Jurkat, Clone E6-1 (cell line): ENCODE measurements at regions not wholly inside any gene's neighbourhood (a gene's known extent, or its start where the extent isn't known, plus 50 kb on each side); places are given as distances from the start of the nearest gene placed in this dataset.

ENCODE experiments used
- DNase-seq: peaks from one replicate; pipeline ENCODE4 v3.0.0-alpha.2; 2011; ENCODE audit warnings: low read depth, low spot score
- H3K4me3 ChIP-seq: 2 replicates; pipeline ENCODE4 v1.5.1; 2011; ENCODE audit warnings: mild to moderate bottlenecking, low read length, control low read depth, moderate library complexity

DNA sequence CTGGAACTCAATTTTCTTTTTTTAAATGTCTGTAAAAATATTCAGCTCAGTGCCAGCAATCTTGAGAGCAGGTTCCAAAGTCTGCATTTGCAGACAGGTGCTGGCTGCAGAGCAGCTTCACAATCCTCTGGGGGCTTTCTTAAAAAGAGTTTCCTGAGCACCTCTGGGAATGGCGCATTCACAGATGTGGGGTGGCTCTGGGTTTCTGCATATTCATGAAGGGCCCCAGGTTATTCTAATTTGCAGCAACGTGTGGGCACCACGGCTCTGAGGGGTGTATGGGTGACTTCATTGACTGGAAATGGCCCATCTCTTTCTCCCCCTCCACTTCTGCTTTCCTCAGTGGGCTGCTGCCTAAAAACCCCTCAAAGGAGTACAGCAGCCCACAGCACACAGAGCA, 225.0 kb upstream of the APCDD1 start:
- DNase-seq, result no peak
- H3K4me3 ChIP-seq, result no peak overlapping the region

DNA sequence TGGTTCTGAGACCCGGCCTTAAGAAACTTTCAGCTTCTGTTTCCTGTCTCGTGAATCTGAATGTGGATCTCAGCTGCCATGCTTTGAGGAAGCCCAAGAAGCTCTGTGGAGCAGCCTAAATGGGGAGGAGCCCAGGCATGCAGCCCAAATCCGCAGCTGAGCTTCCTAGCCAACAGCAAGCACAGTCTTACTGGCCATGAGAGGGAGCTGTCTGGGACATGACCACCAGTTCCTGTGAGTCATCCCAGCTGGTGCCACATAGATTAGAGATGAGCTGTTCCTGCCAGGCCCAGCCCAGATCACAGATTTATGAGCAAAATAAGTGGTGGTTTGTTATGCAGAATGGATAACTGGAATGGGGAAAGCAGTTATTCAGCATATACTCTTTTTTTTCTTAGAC, 224.4 kb upstream of the APCDD1 start:
- H3K4me3 ChIP-seq, result no peak overlapping the region
- no peak for DNase-seq

DNA sequence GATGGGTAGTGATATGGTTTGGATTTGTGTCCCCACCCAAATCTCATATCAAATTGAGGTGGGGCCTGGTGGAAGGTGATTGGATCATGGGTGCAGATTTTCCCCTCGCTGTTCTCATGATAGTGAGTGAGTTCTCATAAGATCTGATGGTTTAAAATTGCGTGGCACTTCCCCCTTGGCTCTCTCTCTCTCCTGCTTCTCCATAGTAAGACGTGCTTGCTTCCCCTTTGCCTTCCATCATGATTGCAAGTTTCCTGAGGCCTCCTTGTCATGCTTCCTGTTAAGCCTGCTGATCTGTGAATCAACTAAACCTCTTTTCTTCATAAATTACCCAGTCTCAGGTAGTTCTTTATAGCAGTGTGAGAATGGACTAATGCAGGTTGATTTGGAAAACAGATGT, 223.2 kb upstream of the APCDD1 start:
- no peak for DNase-seq
- H3K4me3 ChIP-seq, result no peak overlapping the region

DNA sequence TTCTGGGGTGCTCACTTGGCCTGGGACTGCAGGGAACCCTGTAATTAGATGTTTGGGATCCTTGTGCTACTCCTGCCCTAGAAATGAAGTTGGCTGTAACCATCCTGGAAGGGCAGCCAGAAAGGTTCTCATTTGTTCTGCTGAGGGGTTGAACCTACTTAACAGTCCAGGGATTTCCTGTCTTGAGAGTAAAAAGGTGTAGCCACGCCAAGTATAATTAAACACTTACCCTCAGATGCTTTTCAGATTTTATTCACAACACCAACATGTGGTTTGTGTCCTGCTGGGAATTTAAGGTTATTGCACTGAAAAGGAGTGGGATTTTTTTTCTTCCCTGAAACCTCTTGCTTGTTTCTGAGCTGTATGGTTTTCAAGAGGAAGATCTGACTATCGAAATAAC, 222.4 kb upstream of the APCDD1 start:
- no peak for DNase-seq
- H3K4me3 ChIP-seq, result no peak overlapping the region

DNA sequence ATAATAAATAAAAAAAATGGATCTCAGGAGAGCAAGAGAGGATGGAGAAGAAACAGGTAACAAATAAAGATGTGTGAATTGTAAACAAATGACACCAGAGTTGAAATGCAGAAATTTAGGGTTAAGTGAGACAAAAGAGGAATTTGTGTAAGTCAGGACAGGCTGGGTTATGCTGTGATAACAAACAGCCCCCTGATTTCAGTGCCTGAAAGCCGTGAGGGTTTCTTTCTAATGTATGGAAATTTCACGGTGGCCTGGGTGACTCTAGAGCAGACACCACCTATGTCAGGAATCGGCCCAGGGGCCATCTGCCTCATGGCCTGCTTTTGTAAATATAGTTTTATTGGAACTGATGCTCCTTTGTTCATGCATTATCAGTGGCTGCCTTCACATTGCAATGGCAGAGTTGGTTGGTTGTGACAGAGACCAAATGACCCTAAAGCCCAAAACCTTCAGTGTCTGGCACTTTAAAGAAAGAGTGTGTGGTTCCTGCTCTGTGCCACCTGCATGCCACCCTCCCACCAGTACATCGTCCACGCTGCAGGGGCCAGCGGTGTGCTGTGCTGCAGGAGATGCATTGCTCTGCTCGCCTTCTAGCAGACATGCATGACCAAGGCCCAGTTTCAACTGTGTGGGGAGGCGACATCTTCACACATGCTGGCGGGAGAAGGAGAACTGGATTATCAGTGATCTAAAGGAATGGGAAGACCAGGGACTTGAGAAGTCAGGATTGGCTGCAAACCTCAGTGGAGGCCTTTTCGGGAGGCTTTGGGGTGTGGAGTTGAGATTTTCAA, 221.2 kb upstream of the APCDD1 start:
- DNase-seq, result no peak
- H3K4me3 ChIP-seq, result no peak overlapping the region

DNA sequence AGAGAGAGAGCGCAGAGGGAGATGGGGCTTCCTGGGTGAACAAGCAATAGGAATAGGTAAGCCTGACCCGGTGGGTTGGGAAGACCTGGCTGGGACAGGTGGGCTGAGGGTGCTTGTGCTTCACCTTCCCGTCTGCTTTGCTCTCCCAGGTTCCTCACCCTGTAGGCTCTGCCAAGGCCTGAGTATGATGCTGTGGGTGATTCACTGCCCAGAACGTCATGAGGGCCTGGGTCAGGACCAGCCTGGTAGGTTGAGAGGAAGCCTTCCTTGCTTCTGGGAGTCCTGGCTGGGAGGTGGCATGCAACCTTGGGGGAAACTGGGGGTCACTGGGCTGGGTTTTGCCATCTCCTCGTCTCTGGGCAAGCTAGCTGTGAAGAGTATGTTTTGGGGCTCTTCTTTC, 220.2 kb upstream of the APCDD1 start:
- no peak overlapping the region for H3K4me3 ChIP-seq
- DNase-seq, result no peak

DNA sequence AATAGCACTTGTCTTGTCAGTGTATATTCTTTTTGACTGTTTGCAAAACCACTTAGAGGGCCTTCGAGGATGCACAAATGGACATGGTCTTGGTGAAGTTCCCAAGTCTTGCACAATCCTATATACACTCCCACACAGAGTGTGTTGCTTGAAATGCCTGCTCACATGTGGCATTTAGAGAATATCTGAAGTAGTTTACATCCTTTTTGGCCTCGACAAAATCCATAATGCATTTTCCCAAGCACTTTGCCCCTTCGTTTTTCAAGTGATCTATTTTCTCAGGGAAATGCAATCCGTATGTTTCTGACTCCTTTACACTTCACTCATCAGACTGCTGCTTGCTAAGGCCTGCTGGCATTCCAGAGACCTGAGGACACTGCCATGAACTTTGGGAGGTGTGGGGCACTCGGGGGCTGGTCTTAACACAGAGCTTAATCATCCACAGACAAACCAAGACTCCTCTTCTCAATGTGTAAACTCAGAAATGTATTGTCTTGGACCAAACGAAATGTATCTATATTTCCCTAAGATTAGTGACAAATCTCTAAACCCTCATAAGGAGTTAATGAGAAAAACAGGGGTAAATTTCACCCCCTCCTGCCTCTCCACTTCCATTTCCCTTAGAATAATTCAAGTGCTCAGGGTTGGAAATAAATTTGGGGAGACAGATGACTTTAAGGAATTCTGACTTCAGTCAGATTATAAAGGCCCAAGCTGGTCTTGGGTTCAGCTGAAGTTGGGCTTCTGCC, 219.3 kb upstream of the APCDD1 start:
- DNase-seq, result no peak
- H3K4me3 ChIP-seq, result no peak overlapping the region

DNA sequence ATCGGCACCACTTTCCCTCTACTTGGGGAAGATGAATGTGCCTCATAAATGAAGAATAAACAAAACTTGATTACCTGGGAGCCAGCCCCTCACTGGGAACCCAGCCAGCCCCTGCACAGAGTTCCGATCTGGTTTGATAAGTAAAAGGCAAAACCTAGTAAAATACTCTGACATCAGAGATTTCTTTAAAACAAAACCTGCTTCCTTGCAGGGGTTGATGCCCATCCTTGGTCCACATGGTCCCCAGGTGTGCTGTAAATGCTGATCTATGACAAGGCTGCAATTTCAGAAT, 218.8 kb upstream of the APCDD1 start:
- no peak overlapping the region for H3K4me3 ChIP-seq
- DNase-seq, result no peak

DNA sequence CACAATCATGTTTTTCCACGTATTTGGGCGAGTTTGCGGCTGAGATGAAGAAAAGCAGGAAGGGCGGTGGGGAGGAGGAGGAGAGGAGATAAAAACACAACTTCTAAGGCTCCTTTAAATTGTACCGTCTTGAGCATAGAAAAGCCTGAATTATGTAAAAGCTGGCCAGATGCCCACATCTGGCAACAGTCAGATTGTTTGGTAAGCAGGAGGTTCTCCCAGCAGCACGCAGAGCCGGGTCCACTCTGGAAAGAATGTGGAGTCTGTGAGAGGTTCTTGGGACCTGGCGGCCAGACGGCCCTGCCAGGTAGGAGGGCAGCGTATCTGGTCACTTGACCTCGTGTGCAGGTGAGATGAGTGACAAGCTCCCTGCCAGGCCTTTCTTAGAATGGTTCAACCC, 215.3 kb upstream of the APCDD1 start:
- DNase-seq, result no peak
- H3K4me3 ChIP-seq, result no peak overlapping the region

DNA sequence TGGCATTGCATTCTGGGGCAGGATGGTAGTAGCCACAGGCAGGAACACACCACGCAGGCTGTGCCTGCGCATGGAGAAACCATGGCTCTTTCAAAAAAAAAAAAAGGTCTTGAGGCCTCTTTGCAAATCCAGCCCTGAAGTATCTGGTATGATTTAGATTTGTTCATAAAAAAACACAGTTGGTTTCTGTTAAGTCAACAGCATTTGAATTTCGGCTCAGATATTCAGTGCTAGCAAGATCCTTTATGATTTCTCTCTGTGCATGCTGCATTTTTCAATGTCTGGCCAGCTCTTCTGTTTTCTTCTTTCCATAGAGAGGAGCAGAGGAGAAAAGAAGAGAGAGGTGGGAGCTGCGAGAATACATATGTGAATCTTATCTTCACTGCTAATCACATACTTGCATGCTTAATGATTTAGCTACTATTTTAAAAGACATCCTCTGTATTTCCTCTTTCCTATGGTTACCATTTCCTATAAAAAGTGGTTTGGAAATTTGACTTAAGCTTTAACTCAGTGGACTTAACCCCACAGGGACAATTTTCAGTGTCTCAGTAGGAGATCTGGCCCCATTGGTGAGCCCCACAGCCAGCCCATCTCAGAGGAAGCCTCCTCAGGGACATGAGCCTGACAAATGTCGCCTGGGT, 214.3 kb upstream of the APCDD1 start:
- DNase-seq, result no peak
- H3K4me3 ChIP-seq, result no peak overlapping the region

DNA sequence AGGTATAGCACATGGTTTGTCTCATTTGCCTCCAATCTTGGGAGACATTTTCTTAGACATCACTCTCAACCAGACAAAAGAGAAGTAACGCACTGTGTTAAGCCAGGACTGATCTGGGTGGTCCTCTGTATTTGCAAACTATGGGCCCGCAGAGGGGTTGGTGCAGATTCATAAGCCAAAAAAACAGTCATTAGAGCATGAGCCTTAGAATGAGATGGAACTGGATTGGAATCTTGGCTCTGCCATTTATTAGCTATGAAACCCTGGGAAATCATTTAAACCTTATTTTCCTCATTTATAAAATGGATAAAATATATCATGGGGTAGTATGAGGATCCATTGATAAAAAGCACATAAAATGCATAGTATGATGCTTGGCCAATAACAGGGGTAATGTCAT, 213.5 kb upstream of the APCDD1 start:
- no peak for DNase-seq
- no peak overlapping the region for H3K4me3 ChIP-seq

DNA sequence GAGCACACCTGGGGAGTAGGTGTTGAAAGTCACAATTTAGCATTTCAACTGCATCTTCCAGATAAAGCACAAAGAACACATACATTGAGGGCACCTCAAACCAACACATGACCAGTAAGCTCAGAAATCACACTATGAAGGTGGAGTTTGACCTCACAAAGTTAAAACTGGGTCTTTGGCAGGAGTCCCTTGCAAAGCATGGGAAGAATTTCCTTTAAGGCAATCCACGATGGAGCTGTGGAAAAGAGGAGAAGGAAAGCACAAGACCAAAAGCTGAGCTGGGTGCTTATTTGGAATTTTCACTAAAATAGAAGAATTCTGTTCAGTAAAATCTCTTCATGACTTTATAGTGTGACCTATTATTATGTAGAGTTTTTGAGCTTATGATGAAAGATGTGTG, 212.9 kb upstream of the APCDD1 start:
- no peak for DNase-seq
- no peak overlapping the region for H3K4me3 ChIP-seq

DNA sequence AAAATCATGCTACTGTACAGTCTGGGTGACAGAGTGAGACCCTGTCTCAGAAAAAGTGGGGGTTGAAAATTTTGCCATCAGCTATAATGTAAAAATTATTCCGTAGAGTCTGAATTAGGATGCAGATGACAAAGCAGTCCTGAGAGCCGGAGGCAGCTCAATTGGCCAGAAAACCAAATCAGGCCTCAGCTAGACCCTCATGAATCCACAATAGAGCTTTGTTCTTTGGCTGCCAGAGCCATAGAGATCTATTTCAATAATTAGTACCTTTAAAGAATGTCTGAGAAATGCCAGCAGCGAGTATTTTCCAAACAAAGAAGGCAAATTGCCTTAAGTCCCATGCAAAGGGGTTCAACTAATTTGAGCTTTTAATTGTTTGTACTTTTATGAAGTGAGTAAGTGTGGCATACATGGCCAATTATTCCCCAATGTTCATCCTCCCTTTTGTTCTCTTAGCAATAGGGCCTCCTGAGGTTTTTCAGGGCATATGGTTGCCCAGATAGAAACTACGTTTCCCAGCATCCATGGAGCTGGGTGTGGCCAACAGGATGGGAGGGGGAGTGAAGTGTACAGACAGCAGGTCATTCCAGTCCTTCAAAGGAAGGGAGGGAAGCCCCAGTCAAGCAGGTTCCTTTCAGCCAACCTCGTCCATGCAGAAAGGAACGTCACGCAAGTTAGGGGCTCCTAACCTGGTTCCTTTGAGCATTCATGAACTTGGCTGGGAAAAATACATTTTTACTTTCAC, 211.3 kb upstream of the APCDD1 start:
- no peak overlapping the region for H3K4me3 ChIP-seq
- DNase-seq, result no peak

DNA sequence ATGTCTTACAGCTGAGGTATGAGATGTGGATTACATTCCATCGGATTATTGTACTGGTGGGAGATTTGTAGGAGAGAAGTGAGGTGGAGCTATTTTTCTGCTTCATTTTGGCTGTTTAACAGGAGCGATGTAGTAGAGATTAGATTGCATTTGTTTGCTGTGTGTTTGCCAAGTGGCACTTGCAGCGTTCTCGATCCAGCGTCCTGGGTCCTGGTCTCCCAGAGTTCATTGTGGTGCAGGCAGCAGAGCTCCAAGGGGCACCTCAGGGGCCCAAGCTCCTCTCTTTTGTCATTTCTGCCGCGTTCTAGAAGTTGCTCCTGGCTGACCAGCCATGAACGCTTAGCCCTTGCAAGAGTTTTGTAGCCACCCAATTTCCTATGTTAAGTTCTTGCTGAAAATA, 210.1 kb upstream of the APCDD1 start:
- no peak for DNase-seq
- H3K4me3 ChIP-seq, result no peak overlapping the region

DNA sequence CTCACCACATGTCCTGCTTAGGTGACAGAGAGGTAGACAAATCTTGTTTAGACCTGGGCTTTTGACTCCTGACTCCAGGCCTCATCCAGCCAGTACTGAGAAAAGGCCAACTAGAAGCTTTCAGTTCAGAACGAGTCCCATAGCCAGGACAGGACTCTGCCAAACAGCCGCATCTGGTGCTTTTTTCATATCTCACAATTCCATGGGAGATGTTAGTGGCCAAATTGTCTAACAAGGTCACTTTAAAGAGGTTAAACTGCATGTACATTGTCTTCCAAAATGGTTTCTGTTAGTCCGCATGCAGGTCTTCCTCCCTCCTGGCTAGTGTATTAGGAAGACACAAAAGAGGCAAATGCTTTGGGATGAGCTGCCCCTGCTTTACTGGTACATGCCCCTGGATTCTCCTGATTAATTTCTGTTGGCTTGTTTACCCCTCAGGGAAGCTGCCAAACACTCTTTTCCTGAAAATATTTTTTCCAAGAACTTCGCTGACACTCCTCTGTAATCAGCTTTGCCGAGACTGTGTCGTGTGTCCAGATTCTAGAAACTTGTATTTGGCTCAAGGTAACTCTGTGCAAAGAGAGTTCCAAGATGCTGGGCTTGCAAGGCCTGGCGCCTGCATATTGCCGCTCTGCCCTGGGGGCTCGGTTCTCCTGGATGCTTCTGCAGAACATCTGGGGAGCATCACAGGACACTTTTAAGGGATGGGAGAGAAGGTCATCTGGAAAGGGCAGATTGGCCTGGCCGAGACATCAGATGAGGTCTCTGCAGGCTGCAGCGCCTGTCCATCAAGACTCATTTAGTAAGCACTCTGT, 209.2 kb upstream of the APCDD1 start:
- H3K4me3 ChIP-seq, result no peak overlapping the region
- DNase-seq, result no peak

DNA sequence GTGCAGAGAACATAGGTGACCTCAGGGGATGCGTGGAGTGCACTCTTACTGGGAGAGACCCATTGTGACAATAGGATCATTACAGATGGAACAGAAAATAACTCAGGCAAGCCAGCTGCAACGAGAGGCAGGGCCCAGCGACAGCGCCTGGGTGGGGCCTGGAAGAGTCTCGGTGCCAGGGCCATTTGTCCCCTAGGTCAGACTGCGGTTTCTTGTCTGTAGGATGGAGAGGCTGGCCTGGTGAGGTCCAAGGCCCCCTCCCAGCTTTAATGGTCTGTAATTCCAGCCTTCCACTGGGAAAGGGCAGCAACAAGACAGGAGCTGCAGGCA, 208.6 kb upstream of the APCDD1 start:
- no peak for DNase-seq
- H3K4me3 ChIP-seq, result no peak overlapping the region

DNA sequence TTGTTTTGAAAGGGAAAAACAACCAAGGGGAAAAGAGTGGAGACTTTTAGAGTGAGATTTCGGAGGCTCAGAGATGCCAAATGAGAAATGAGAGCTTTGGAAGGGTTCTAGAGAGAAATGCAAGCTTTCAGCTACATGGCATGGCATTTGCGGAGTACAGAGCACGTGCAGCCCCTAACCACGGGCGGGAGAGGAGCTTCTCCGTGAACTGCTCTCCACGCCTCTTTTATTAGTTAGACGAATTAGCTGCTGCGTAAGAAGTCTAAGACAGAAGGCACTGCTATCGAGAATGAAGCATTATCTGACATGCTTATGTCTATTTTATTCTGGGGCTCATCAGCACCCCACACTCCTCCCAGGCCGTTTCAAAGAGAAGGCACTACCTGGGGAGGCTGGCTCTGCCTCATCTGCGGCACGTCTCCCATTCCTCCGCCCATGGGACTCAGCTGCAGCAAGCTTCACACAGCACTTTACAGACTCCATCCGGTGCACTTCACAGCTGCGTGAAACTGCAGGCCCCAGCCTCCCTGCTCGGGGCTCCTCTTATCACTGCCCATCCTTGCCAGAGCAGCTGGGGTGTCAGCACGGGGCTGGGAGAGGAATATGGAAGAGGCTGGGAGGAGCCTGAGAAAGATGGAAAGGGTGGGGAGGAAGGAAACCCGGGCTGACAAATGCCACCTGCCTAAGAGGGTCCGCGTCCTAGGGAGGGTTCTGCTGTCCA, 207.3 kb upstream of the APCDD1 start:
- DNase-seq, result no peak

DNA sequence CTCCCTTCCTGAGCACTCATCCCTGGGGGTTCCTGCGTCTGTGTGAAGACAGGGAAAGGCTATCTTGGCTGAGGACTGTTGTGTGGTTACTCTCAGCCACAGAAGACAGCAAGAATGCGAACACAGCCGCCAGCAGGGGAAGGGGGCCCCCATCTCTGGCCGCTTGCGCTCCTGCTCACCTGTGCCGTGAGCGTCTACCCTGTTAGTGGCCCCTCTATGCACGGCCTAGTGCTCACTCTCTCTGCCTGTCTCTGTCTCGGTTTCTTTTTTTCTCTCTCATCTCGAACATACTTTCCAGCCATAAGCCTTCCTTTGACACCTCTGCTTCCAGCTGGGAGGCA, 206.7 kb upstream of the APCDD1 start:
- no peak for DNase-seq
- no peak overlapping the region for H3K4me3 ChIP-seq

More for the DNA sequence above, 207.3 kb upstream of the APCDD1 start:
- no peak overlapping the region for H3K4me3 ChIP-seq

DNA sequence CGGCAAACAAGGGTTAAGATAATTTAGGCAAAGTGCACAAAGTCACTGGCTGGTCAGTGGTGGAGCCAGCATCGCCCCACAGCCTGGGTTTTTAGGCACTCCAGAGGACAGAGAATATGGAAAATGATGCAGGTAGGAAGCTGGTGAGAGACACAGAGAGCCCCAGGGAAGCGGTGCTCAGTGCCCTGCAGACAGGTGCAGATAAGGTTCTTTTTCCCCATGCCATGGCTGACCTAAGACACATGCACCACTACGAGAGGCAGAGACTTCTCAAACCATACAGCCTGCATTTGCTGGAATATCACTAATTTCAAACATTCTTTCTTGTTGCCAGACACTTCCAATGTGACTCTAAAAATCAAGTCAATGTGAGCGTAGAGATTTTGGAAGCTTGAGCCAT, 205.7 kb upstream of the APCDD1 start:
- no peak overlapping the region for H3K4me3 ChIP-seq
- no peak for DNase-seq
